ENCODE measurements at regions not wholly inside any gene's neighbourhood (a gene's known extent, or its start where the extent isn't known, plus 50 kb on each side); places are given as distances from the start of the nearest gene placed in this dataset.
"Not testable (repeated sequence)": the region's sequence is repeated elsewhere in the genome, so short reads cannot be mapped to it uniquely, and the experiment has no call there.

- not testable (repeated sequence) for DNase-seq (ENCODE audit: extremely low read depth in 1 of 2, low read depth in 1 of 2)
These were observed 219.7 kb downstream of the RTP5 start for GRCh38 chr2:242089213-242089549.

- not testable (repeated sequence) for DNase-seq (ENCODE audit: extremely low read depth in 1 of 2, low read depth in 1 of 2)
These were observed 227.7 kb downstream of the RTP5 start for GRCh38 chr2:242097278-242097677.

- no peak for DNase-seq (ENCODE audit: extremely low read depth in 1 of 2, low read depth in 1 of 2)
These were observed 228.5 kb downstream of the RTP5 start for GRCh38 chr2:242098034-242098433.

GRCh38 chr2:242098445-242099128 is 229.1 kb downstream of the RTP5 start:
- DNase-seq (ENCODE audit: extremely low read depth in 1 of 2, low read depth in 1 of 2) = no peak

GRCh38 chr2:242103093-242103492 is 233.6 kb downstream of the RTP5 start:
- not testable (repeated sequence) for DNase-seq (ENCODE audit: extremely low read depth in 1 of 2, low read depth in 1 of 2)

GRCh38 chr2:242104202-242104956 is 234.8 kb downstream of the RTP5 start:
- DNase-seq (ENCODE audit: extremely low read depth in 1 of 2, low read depth in 1 of 2) = not testable (repeated sequence)

- DNase-seq (ENCODE audit: extremely low read depth in 1 of 2, low read depth in 1 of 2) = not testable (repeated sequence)
These were observed 237.5 kb downstream of the RTP5 start for GRCh38 chr2:242107065-242107464.

GRCh38 chr2:242108797-242109500 is 239.4 kb downstream of the RTP5 start:
- DNase-seq (ENCODE audit: extremely low read depth in 1 of 2, low read depth in 1 of 2) = not testable (repeated sequence)

GRCh38 chr2:242109819-242110218 is 240.3 kb downstream of the RTP5 start:
- DNase-seq (ENCODE audit: extremely low read depth in 1 of 2, low read depth in 1 of 2) = not testable (repeated sequence)

- DNase-seq (ENCODE audit: extremely low read depth in 1 of 2, low read depth in 1 of 2) = not testable (repeated sequence)
These were observed 242.4 kb downstream of the RTP5 start for GRCh38 chr2:242111954-242112353.

- not testable (repeated sequence) for DNase-seq (ENCODE audit: extremely low read depth in 1 of 2, low read depth in 1 of 2)
These were observed 244.0 kb downstream of the RTP5 start for GRCh38 chr2:242113492-242113891.

- DNase-seq (ENCODE audit: extremely low read depth in 1 of 2, low read depth in 1 of 2) = not testable (repeated sequence)
These were observed 247.1 kb downstream of the RTP5 start for GRCh38 chr2:242116676-242117075.

GRCh38 chr2:242117305-242117704 is 247.8 kb downstream of the RTP5 start:
- DNase-seq (ENCODE audit: extremely low read depth in 1 of 2, low read depth in 1 of 2) = not testable (repeated sequence)

- DNase-seq (ENCODE audit: extremely low read depth in 1 of 2, low read depth in 1 of 2) = not testable (repeated sequence)
These were observed 250.2 kb downstream of the RTP5 start for GRCh38 chr2:242119682-242120081.

GRCh38 chr2:242130682-242131081 is 261.2 kb downstream of the RTP5 start:
- not testable (repeated sequence) for DNase-seq (ENCODE audit: extremely low read depth in 1 of 2, low read depth in 1 of 2)

GRCh38 chr2:242159921-242160320 is 290.4 kb downstream of the RTP5 start:
- not testable (repeated sequence) for DNase-seq (ENCODE audit: extremely low read depth in 1 of 2, low read depth in 1 of 2)

GRCh38 chr2:242165115-242165514 is 295.6 kb downstream of the RTP5 start:
- DNase-seq (ENCODE audit: extremely low read depth in 1 of 2, low read depth in 1 of 2) = not testable (repeated sequence)

GRCh38 chr2:242171290-242171689 is 301.8 kb downstream of the RTP5 start:
- DNase-seq (ENCODE audit: extremely low read depth in 1 of 2, low read depth in 1 of 2) = not testable (repeated sequence)
